Loucy (cell line): ENCODE measurements at regions not wholly inside any gene's neighbourhood (a gene's known extent, or its start where the extent isn't known, plus 50 kb on each side); places are given as distances from the start of the nearest gene placed in this dataset.

Experiments used
- CTCF ChIP-seq: fragments of 200-600 bp; sonication (generic); conservative IDR thresholded peaks from 2 replicates; pipeline ENCODE4 v1.5.1; 2014; ENCODE audit warnings: mild to moderate bottlenecking, antibody characterized with exemption, low read length
- EZH2phosphoT487 ChIP-seq: fragments of 200-600 bp; IDR thresholded peaks from 2 replicates; pipeline ENCODE4 v1.6.1; 2018; ENCODE audit warnings: antibody characterized with exemption, mild to moderate bottlenecking, moderate library complexity, borderline replicate concordance

GRCh38 chr11:70872299-70872698 lies 380.1 kb downstream of the SHANK2 start:
- TF ChIP-seq CTCF (no peak), EZH2phosphoT487 (no peak)
